GM12865 (cell line): ENCODE measurements at regions not wholly inside any gene's neighbourhood (a gene's known extent, or its start where the extent isn't known, plus 50 kb on each side); places are given as distances from the start of the nearest gene placed in this dataset.

Experiments
- DNase-seq: peaks from one replicate; pipeline ENCODE4 v3.0.0; 2010; ENCODE audit warnings: low read depth
- H3K4me3 ChIP-seq: 2 replicates; pipeline ENCODE4 v1.5.1; 2011; ENCODE audit warnings: mild to moderate bottlenecking, low read depth, low read length, control low read depth
- TF ChIP-seq, protein P1 (sequence below): IDR thresholded peaks from 2 replicates; pipeline ENCODE4 v1.5.1; 2011; ENCODE audit warnings: low read length, control low read depth, low read depth, inconsistent platforms; ENCODE audit not compliant: insufficient read depth; ENCODE audit errors: missing control alignments

DNA sequence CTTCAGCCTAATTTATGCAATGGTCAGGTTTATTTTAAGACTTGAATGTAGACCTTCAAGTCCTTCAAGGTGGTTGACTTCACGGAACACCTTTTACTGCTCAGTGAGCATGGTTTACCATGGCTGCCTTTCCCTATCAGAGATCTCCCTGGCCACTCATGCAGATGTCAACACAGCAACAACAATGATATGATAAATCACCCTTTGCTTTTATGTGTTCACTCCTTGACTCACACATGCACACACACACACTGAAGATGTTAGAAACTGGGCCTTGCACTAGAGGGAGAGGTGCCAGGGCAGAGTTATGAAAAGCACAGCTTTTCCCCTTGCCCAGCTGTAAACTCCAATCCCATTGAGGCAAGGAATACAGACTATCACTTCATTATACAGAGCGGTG lies 134.4 kb downstream of the WNT5A start:
- TF ChIP-seq, protein P1, sequence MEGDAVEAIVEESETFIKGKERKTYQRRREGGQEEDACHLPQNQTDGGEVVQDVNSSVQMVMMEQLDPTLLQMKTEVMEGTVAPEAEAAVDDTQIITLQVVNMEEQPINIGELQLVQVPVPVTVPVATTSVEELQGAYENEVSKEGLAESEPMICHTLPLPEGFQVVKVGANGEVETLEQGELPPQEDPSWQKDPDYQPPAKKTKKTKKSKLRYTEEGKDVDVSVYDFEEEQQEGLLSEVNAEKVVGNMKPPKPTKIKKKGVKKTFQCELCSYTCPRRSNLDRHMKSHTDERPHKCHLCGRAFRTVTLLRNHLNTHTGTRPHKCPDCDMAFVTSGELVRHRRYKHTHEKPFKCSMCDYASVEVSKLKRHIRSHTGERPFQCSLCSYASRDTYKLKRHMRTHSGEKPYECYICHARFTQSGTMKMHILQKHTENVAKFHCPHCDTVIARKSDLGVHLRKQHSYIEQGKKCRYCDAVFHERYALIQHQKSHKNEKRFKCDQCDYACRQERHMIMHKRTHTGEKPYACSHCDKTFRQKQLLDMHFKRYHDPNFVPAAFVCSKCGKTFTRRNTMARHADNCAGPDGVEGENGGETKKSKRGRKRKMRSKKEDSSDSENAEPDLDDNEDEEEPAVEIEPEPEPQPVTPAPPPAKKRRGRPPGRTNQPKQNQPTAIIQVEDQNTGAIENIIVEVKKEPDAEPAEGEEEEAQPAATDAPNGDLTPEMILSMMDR: no peak
- DNase-seq: no peak
- no peak overlapping the region for H3K4me3 ChIP-seq

DNA sequence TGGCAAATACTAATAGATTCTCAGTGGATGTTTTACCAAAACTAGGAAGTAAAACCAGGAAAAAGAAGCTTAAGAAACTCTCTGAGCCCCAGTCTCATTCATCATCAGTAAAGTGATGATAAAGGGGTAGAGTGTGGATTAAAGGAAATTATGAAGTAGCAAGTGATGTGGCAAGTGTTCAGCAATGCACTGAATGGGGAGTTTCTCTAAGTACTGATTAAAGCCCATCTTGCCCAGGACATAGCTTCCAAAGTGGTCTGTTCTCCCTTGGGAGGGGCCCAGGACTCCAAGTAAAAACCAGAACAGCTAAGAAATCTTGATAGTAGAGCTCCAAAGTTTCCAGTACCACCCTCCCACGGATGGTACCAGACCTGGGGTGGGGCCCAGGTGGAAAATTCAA lies 137.3 kb downstream of the WNT5A start:
- TF ChIP-seq, protein P1: no peak
- DNase-seq: no peak

DNA sequence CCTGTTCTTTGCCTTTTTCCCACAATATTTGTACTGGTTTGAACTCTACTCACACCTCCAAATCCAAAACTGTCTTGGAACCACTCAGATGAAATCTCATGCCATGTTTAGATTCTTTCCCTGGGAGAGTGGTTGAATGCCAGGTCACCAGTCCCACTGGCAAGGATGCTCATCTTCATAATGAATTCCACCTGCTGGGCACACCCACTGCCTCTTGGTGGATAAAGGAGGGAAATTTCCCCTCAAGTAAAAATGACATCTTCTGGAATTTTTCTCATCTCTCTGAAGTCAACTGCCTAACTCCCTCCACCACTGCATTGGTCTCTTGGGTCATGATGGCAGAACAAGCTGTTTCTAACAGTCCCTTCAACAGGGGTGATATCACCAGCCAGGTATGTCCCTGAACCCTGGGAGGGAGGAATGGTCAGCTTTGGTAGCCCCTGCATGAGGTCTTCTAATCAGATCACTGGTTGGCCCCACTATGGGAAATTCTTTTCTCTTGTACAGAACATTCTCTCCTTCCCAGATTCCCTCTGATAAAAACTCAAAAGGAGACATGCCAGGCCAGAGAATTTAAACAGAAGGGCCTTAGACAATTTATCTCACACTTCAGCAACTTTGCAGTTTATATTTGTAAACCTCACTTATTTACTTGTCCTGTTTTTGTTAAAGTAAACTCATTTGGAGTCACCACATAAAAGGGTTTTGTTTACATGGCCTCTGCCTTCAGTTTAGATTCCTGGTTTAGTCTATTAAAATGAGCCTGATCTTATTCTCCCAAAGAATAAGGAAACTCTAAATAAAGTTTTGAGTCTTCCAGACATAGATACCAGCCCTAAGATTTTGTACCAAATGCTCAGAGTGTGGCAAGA lies 143.4 kb downstream of the WNT5A start:
- TF ChIP-seq, protein P1: no peak
- H3K4me3 ChIP-seq: no peak overlapping the region
- DNase-seq: no peak

More for the DNA sequence above, 137.3 kb downstream of the WNT5A start:
- no peak overlapping the region for H3K4me3 ChIP-seq

DNA sequence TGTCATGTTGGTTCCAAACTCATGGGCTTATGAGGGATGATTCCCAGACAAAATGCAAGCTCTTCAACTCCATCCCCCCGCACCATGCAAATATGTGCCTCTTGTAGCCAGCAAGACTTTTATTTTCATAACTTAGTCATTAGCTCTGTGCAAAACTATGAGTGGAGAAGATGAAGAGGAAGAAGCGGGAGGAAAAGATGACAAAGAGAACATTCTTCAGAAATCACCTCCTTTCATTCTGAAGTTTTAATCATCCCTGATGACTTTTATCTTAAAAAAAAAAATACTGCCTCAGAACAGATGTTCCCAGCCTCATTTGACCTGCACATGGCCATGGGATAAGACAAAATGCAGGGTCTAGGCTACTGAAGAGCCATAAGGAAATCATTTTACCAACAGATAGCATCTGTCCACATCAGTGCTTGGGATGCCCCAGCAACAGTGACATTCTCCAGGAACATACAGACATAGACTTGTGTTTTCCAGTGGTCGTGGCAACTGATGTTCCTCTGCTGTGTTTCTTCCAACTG lies 145.5 kb downstream of the WNT5A start:
- H3K4me3 ChIP-seq: no peak overlapping the region
- TF ChIP-seq, protein P1: no peak
- DNase-seq: no peak

DNA sequence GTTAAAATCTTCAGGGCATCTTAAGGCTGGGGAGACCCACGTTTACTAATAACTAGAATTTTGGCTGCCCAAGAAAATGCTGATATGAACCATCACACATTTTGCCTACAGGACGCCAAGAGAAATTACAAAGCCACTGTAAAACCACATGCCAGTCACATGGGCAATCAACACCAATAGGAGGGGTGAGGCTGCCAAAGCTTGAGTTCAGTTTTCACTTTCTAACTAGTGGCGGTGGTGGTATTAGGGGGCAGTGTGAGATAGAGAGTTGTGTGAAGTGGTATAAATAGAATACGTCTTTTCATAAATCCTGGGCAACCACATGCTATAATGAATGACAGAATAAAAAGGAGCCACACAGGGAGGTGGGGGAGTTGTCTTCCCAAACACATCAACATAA lies 147.3 kb downstream of the WNT5A start:
- TF ChIP-seq, protein P1: no peak
- DNase-seq: peak; percentile 37

DNA sequence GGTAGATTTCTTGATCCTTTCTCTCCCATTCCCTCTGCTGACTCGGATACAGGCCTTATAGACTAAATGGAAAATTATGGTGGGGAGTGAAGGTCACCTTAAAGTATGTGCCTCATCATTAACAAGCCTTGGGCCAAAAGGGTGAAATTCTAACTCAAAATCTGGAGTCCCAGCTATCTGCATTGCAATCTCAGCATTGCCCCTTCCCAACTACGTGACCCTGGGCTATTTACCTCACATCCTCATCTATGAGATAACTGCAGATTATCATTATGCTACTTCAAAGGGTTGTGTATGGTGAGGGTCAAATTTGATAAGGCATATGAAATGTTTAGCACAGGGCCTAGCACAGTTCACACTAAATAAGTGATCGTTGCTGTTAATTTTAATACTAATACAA lies 147.7 kb downstream of the WNT5A start:
- no peak overlapping the region for H3K4me3 ChIP-seq
- no peak for DNase-seq
- TF ChIP-seq, protein P1: no peak

More for the DNA sequence above, 147.3 kb downstream of the WNT5A start:
- H3K4me3 ChIP-seq: no peak overlapping the region
